ENCODE measurements at regions not wholly inside any gene's neighbourhood (a gene's known extent, or its start where the extent isn't known, plus 50 kb on each side); places are given as distances from the start of the nearest gene placed in this dataset.

DNA sequence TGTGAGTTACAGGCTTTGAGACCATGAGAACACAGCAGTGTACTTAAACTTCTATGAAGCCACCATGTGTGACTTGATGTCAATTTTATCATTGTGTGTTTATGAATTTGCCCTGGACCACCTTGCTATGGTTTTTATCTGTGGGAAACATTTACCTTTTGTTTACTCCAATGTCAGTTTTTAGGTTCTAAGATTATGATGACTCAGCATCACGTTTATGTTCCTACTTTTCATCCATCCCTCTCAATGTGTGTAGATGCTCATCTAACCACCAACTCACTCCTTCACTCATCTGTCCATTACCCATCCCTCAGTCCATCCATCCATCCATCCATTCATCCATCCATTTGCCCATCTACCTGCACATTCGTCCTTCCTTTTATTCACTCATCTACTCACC is 338.8 kb downstream of the MIAT start:
- TF ChIP-seq CTCF (IDR thresholded peaks at IDR 0.05) (no peak), POLR2A (IDR thresholded peaks at IDR 0.05) (no peak)

Measured in adrenal gland (tissue), 5 donors.